ENCODE measurements at regions not wholly inside any gene's neighbourhood (a gene's known extent, or its start where the extent isn't known, plus 50 kb on each side); places are given as distances from the start of the nearest gene placed in this dataset.

GRCh38 chr18:75554176-75554575 lies 126.7 kb upstream of the SMIM21 start:
- Mint-ChIP-seq H3K27ac (ENCODE audit: unreplicated experiment) (no peak overlapping the region), H3K4me1 (ENCODE audit: unreplicated experiment) (no peaks in the 10 kb centered on the region), H3K36me3 (ENCODE audit: low read depth, unreplicated experiment) (no peaks in the 10 kb centered on the region), H3K27me3 (ENCODE audit: unreplicated experiment) (peaks cover 2% of the 10 kb centered on the region), H3K4me3 (ENCODE audit: unreplicated experiment) (no peak overlapping the region), H3K9me3 (ENCODE audit: unreplicated experiment) (no peaks in the 10 kb centered on the region)
- DNase-seq (ENCODE audit: low spot score): no peak
- TF ChIP-seq CTCF (IDR thresholded peaks at IDR 0.05; ENCODE audit: unreplicated experiment): no peak

DNA sequence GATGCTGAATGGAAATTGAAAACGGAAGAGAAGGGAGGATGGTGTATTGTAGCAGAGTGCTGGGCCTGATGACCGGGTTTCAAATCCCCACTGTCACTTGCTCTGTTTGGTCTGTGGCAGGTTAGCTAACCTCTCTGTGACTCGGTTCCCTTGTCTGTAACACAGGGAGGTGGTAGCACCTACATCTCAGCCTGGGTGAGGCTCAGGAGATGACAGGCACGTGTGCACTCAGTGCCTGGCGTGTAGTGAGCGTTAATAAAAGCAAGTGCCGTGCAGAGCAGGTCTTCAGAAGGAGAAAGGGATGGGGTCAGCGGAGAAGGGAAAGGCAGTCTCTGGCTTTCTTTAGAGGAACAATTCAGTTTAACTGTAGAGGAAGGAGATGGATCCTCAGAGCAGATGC lies 125.5 kb upstream of the SMIM21 start:
- no peaks in the 10 kb centered on the region for H3K4me1 Mint-ChIP-seq (ENCODE audit: unreplicated experiment)
- DNase-seq (ENCODE audit: low spot score): no peak
- H3K27me3 Mint-ChIP-seq (ENCODE audit: unreplicated experiment): peaks cover 3% of the 10 kb centered on the region
- H3K9me3 Mint-ChIP-seq (ENCODE audit: unreplicated experiment): no peaks in the 10 kb centered on the region
- no peak overlapping the region for H3K4me3 Mint-ChIP-seq (ENCODE audit: unreplicated experiment)
- no peak for TF ChIP-seq CTCF (IDR thresholded peaks at IDR 0.05; ENCODE audit: unreplicated experiment)
- H3K27ac Mint-ChIP-seq (ENCODE audit: unreplicated experiment): no peak overlapping the region
- H3K36me3 Mint-ChIP-seq (ENCODE audit: low read depth, unreplicated experiment): no peaks in the 10 kb centered on the region

- no peaks in the 10 kb centered on the region for H3K4me1 Mint-ChIP-seq (ENCODE audit: unreplicated experiment)
- peaks cover 3% of the 10 kb centered on the region for H3K27me3 Mint-ChIP-seq (ENCODE audit: unreplicated experiment)
- H3K9me3 Mint-ChIP-seq (ENCODE audit: unreplicated experiment): no peaks in the 10 kb centered on the region
- no peak overlapping the region for H3K27ac Mint-ChIP-seq (ENCODE audit: unreplicated experiment)
- no peaks in the 10 kb centered on the region for H3K36me3 Mint-ChIP-seq (ENCODE audit: low read depth, unreplicated experiment)
- no peak for DNase-seq (ENCODE audit: low spot score)
- TF ChIP-seq CTCF (IDR thresholded peaks at IDR 0.05; ENCODE audit: unreplicated experiment): no peak
- H3K4me3 Mint-ChIP-seq (ENCODE audit: unreplicated experiment): no peak overlapping the region
These were observed 123.6 kb upstream of the SMIM21 start for GRCh38 chr18:75551071-75551470.

DNA sequence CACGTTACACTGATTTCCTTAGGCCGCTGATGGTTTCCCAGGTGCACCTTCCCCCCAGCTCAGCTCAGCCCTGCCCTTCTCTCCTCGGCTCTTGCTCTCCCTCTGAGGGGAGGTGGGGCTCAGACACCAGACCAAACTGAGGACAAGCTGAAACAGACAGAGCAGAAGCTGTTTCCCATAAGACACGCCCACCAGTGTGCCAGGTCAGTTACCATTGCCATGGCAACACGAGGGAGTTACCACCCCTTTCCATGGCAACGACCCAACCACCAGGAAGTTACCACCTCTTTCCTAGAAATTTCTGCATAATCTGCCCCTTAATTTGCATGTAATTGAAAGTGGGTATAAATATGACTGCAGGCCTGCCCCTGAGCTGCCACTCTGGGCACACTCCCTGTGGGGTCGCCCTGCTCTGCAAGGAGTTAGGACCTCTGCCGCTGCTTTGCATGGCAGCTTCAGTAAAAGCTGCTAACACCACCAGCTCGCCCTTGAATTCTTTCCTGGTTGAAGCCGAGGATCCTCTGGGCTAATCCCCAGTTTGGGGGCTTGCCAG lies 120.9 kb upstream of the SMIM21 start:
- no peak for DNase-seq (ENCODE audit: low spot score)
- no peak overlapping the region for H3K27ac Mint-ChIP-seq (ENCODE audit: unreplicated experiment)
- peaks cover 10% of the 10 kb centered on the region for H3K4me1 Mint-ChIP-seq (ENCODE audit: unreplicated experiment)
- H3K36me3 Mint-ChIP-seq (ENCODE audit: low read depth, unreplicated experiment): no peaks in the 10 kb centered on the region
- TF ChIP-seq CTCF (IDR thresholded peaks at IDR 0.05; ENCODE audit: unreplicated experiment): no peak
- no peak overlapping the region for H3K4me3 Mint-ChIP-seq (ENCODE audit: unreplicated experiment)
- no peaks in the 10 kb centered on the region for H3K9me3 Mint-ChIP-seq (ENCODE audit: unreplicated experiment)
- peaks cover 3% of the 10 kb centered on the region for H3K27me3 Mint-ChIP-seq (ENCODE audit: unreplicated experiment)

DNA sequence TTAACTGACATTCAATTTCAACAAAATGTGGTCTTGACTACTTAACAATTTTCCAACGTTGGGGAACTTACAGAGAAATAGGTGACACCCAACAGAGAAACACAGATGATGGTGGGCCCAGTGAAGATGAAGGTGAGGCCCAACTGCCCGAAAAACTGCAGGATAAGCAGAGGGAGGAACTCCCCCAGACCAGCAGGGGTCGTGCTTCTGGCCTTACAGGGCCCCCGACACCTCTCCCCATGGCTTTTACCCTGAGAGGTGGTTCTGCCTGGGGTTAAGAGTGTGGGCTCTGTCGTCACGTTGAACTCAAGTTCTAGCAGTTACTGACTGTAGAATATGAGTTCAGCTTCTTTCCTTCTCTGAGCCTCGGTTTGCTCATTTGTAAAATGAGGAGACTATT lies 119.5 kb upstream of the SMIM21 start:
- TF ChIP-seq CTCF (IDR thresholded peaks at IDR 0.05; ENCODE audit: unreplicated experiment): no peak
- Mint-ChIP-seq H3K9me3 (ENCODE audit: unreplicated experiment) (no peaks in the 10 kb centered on the region), H3K36me3 (ENCODE audit: low read depth, unreplicated experiment) (no peaks in the 10 kb centered on the region), H3K27me3 (ENCODE audit: unreplicated experiment) (peaks cover 3% of the 10 kb centered on the region), H3K4me1 (ENCODE audit: unreplicated experiment) (peaks cover 10% of the 10 kb centered on the region), H3K27ac (ENCODE audit: unreplicated experiment) (no peak overlapping the region), H3K4me3 (ENCODE audit: unreplicated experiment) (no peak overlapping the region)
- no peak for DNase-seq (ENCODE audit: low spot score)

All from endothelial cell (in vitro differentiated cells).